ENCODE measurements at regions not wholly inside any gene's neighbourhood (a gene's known extent, or its start where the extent isn't known, plus 50 kb on each side); places are given as distances from the start of the nearest gene placed in this dataset.
"Not testable (repeated sequence)": the region's sequence is repeated elsewhere in the genome, so short reads cannot be mapped to it uniquely, and the experiment has no call there.

- H3K27ac Mint-ChIP-seq; POLR2A ChIA-PET; H3K4me3 Mint-ChIP-seq; H3K27me3 Mint-ChIP-seq; CTCF ChIA-PET; H3K4me1 Mint-ChIP-seq; DNase-seq; H3K36me3 Mint-ChIP-seq (ENCODE audit: low read depth): not testable (repeated sequence)
- H3K9me3 Mint-ChIP-seq, result peaks cover 11% of the 10 kb centered on the region
Measured at GRCh38 chr12:59316354-59316753, 279.5 kb upstream of the SLC16A7 start.

DNA sequence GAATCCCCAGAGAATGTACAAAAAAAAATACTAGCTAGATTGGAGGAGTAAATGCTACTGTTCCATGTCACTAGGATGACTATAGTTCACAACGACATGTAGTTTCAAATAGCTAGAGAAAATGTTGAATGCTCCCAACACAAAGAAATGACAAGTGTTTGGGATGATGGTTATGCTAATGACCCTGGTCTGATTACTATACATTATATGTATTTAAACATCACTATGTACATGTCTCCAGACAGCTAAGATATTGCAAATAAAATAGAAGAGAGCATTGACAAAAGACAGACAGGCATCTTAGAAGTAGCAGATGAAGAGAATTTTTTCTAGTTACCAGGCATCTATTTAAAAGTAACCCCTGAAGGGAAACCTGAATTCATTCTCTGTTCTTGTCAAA, 281.6 kb upstream of the SLC16A7 start:
- H3K27ac Mint-ChIP-seq, result no peak overlapping the region
- no peak for DNase-seq
- H3K4me3 Mint-ChIP-seq, result no peak overlapping the region
- no peaks in the 10 kb centered on the region for H3K36me3 Mint-ChIP-seq (ENCODE audit: low read depth)
- H3K4me1 Mint-ChIP-seq, result no peaks in the 10 kb centered on the region
- no peaks in the 10 kb centered on the region for H3K27me3 Mint-ChIP-seq
- peaks cover 13% of the 10 kb centered on the region for H3K9me3 Mint-ChIP-seq
- CTCF ChIA-PET, result no interaction called here
- POLR2A ChIA-PET, result no interaction called here

GRCh38 chr12:59304077-59304721, 291.6 kb upstream of the SLC16A7 start:
- CTCF ChIA-PET, result no interaction called here
- Mint-ChIP-seq H3K36me3 (ENCODE audit: low read depth) (no peaks in the 10 kb centered on the region), H3K27me3 (no peaks in the 10 kb centered on the region), H3K9me3 (no peaks in the 10 kb centered on the region), H3K4me1 (no peaks in the 10 kb centered on the region), H3K4me3 (no peak overlapping the region), H3K27ac (no peak overlapping the region)
- no peak for DNase-seq
- POLR2A ChIA-PET, result no interaction called here

GRCh38 chr12:59298296-59298695, 297.5 kb upstream of the SLC16A7 start:
- ChIA-PET CTCF (no interaction called here), POLR2A (no interaction called here)
- no peak for DNase-seq
- H3K9me3 Mint-ChIP-seq, result no peaks in the 10 kb centered on the region
- H3K4me1 Mint-ChIP-seq, result no peaks in the 10 kb centered on the region
- H3K36me3 Mint-ChIP-seq (ENCODE audit: low read depth), result no peaks in the 10 kb centered on the region
- no peak overlapping the region for H3K27ac Mint-ChIP-seq
- no peaks in the 10 kb centered on the region for H3K27me3 Mint-ChIP-seq
- no peak overlapping the region for H3K4me3 Mint-ChIP-seq

DNA sequence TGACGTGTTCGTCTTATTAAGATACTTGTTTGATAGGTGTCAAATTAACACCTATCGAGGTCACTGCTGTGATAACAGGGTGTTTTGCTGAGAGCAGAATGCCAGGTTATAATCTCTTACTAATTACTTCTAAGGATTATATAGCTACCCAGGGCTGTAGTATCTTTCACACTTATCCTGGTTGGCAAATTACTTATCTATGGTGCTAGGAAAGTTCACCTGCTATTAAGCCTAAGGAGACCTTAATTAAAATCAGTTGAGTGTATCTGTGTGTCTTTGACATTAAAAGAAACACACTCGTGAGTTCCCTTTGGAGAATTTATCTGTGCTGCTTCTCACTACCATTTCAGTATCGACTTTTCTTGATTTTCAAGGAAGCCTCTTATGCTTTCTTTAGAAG, 301.6 kb upstream of the SLC16A7 start:
- H3K9me3 Mint-ChIP-seq, result no peaks in the 10 kb centered on the region
- H3K4me3 Mint-ChIP-seq, result no peak overlapping the region
- ChIA-PET CTCF (no interaction called here), POLR2A (no interaction called here)
- H3K27ac Mint-ChIP-seq, result no peak overlapping the region
- no peaks in the 10 kb centered on the region for H3K4me1 Mint-ChIP-seq
- H3K36me3 Mint-ChIP-seq (ENCODE audit: low read depth), result no peaks in the 10 kb centered on the region
- H3K27me3 Mint-ChIP-seq, result no peaks in the 10 kb centered on the region
- DNase-seq, result no peak

GRCh38 chr12:59282999-59283398, 312.8 kb upstream of the SLC16A7 start:
- Mint-ChIP-seq H3K27me3 (no peaks in the 10 kb centered on the region), H3K9me3 (no peaks in the 10 kb centered on the region), H3K27ac (no peak overlapping the region), H3K4me1 (no peaks in the 10 kb centered on the region), H3K4me3 (no peak overlapping the region), H3K36me3 (ENCODE audit: low read depth) (no peaks in the 10 kb centered on the region)
- DNase-seq, result no peak
- CTCF ChIA-PET, result no interaction called here
- POLR2A ChIA-PET, result no interaction called here

- POLR2A ChIA-PET; H3K36me3 Mint-ChIP-seq (ENCODE audit: low read depth); H3K27ac Mint-ChIP-seq; DNase-seq; H3K4me3 Mint-ChIP-seq; H3K27me3 Mint-ChIP-seq; H3K4me1 Mint-ChIP-seq; CTCF ChIA-PET: not testable (repeated sequence)
- H3K9me3 Mint-ChIP-seq, result peaks cover 11% of the 10 kb centered on the region
Measured at GRCh38 chr12:59273561-59273960, 322.3 kb upstream of the SLC16A7 start.

DNA sequence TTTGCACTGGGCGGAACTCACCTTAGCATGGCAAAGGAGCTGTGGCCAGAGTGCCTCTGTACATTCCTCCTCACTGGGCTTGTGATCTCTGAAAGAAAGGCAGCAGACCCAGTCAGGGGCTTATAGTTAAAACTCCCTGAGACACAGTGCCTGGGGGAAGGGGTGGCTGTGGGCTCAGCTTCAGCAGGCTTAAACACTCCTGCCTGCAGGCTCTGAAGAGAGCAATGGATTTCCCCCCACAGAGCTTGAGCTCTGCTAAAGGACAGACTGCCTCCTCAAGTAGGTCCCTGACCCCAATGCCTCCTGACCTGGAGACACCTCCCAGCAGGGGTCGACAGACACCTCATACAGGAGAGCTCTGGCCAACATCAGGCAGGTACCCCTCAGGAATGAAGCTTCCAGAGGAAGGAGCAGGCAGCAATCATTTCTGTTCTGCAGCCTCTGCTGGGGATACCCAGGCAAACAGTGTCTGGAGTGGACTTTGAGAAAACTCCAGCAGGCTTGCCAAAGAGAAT, 327.5 kb upstream of the SLC16A7 start:
- Mint-ChIP-seq H3K4me3 (no peak overlapping the region), H3K9me3 (peaks cover 9% of the 10 kb centered on the region), H3K27me3 (no peaks in the 10 kb centered on the region), H3K36me3 (ENCODE audit: low read depth) (no peaks in the 10 kb centered on the region), H3K27ac (no peak overlapping the region), H3K4me1 (no peaks in the 10 kb centered on the region)
- CTCF ChIA-PET, result no interaction called here
- no peak for DNase-seq
- POLR2A ChIA-PET, result no interaction called here

DNA sequence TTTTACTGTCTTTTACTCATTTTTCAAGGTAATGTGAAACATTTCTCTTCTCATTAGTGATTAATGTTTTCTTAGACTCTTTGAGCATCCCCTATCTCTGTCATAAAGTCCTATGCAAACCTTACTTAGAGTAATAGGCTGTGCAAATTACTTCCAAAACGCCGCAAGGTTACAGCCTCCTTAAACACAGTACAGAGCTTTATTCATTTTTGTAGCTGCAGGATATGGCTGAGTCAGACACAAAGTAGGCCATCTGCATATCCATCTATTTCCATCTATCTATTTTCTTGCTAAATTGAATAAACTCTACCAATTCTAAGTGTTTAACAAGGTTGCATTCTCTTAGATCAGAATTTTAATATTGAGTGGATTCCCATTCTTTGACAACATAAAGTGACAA, 335.6 kb upstream of the SLC16A7 start:
- Mint-ChIP-seq H3K27ac (no peak overlapping the region), H3K4me1 (no peaks in the 10 kb centered on the region), H3K4me3 (no peak overlapping the region), H3K27me3 (no peaks in the 10 kb centered on the region), H3K9me3 (peaks cover 2% of the 10 kb centered on the region), H3K36me3 (ENCODE audit: low read depth) (no peaks in the 10 kb centered on the region)
- DNase-seq, result no peak
- ChIA-PET POLR2A (no interaction called here), CTCF (no interaction called here)

GRCh38 chr12:59252731-59253130, 332.4 kb upstream of the LRIG3 start:
- peaks cover 15% of the 10 kb centered on the region for H3K9me3 Mint-ChIP-seq
- no peak for DNase-seq
- ChIA-PET POLR2A (no interaction called here), CTCF (no interaction called here)
- no peak overlapping the region for H3K27ac Mint-ChIP-seq
- H3K4me1 Mint-ChIP-seq, result no peaks in the 10 kb centered on the region
- no peaks in the 10 kb centered on the region for H3K36me3 Mint-ChIP-seq (ENCODE audit: low read depth)
- H3K4me3 Mint-ChIP-seq, result no peak overlapping the region
- H3K27me3 Mint-ChIP-seq, result no peaks in the 10 kb centered on the region

DNA sequence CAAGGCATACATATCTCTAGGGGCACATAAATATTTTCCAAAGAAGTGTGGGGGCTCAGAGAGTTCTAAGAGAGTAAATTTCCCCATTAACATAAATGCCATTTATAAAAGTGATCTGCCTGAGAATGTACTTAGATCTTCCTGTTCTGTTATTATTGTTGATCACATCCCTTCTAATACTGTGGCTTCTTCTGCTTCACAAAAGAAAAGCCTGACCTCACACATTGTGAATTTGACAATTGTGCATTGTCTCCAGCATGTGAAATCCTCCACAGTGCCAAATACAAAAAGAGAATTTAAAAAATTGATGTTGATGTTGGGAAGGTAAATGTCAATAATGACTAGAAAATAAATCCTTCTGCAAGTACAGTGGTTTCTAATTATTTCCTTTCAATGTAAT, 330.5 kb upstream of the LRIG3 start:
- no peak for DNase-seq
- H3K27me3 Mint-ChIP-seq, result no peaks in the 10 kb centered on the region
- H3K9me3 Mint-ChIP-seq, result peaks cover 15% of the 10 kb centered on the region
- ChIA-PET CTCF (no interaction called here), POLR2A (no interaction called here)
- no peak overlapping the region for H3K27ac Mint-ChIP-seq
- H3K4me3 Mint-ChIP-seq, result no peak overlapping the region
- no peaks in the 10 kb centered on the region for H3K4me1 Mint-ChIP-seq
- H3K36me3 Mint-ChIP-seq (ENCODE audit: low read depth), result no peaks in the 10 kb centered on the region

GRCh38 chr12:59240048-59240447, 319.7 kb upstream of the LRIG3 start:
- Mint-ChIP-seq H3K27ac (no peak overlapping the region), H3K27me3 (no peaks in the 10 kb centered on the region)

DNA sequence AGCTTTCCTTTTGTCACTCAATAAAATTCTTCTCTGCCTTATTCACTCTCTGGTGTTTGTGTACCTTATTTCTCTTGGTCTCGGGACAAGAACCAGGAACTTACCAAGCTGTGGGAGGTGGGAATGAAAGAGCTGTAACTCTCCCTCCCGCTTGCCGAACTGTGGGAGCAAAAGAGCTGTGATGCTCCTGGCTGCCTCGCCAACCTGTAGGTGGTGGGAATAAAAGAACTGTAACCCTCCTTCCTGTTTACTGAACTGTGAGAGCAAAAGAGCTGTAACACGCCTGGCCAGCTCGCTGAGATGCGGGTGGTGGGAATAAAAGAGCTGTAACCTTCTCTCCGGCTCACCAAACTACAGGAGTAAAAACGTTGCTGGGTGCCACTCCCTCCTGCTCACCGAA, 314.1 kb upstream of the LRIG3 start:
- Mint-ChIP-seq H3K9me3 (no peaks in the 10 kb centered on the region), H3K27me3 (no peaks in the 10 kb centered on the region), H3K4me3 (no peak overlapping the region), H3K4me1 (no peaks in the 10 kb centered on the region), H3K36me3 (ENCODE audit: low read depth) (no peaks in the 10 kb centered on the region), H3K27ac (no peak overlapping the region)
- DNase-seq, result no peak
- ChIA-PET CTCF (no interaction called here), POLR2A (no interaction called here)

More at GRCh38 chr12:59240048-59240447, 319.7 kb upstream of the LRIG3 start:
- Mint-ChIP-seq H3K4me1 (no peaks in the 10 kb centered on the region), H3K4me3 (no peak overlapping the region), H3K36me3 (ENCODE audit: low read depth) (no peaks in the 10 kb centered on the region), H3K9me3 (peaks cover 4% of the 10 kb centered on the region)
- DNase-seq, result no peak
- ChIA-PET CTCF (no interaction called here), POLR2A (no interaction called here)

GRCh38 chr12:59230334-59230733, 310.0 kb upstream of the LRIG3 start:
- DNase-seq, result no peak
- Mint-ChIP-seq H3K4me1 (no peaks in the 10 kb centered on the region), H3K27ac (no peak overlapping the region), H3K9me3 (peaks cover 2% of the 10 kb centered on the region), H3K36me3 (ENCODE audit: low read depth) (no peaks in the 10 kb centered on the region), H3K27me3 (no peaks in the 10 kb centered on the region), H3K4me3 (no peak overlapping the region)
- POLR2A ChIA-PET, result no interaction called here
- CTCF ChIA-PET, result no interaction called here

DNA sequence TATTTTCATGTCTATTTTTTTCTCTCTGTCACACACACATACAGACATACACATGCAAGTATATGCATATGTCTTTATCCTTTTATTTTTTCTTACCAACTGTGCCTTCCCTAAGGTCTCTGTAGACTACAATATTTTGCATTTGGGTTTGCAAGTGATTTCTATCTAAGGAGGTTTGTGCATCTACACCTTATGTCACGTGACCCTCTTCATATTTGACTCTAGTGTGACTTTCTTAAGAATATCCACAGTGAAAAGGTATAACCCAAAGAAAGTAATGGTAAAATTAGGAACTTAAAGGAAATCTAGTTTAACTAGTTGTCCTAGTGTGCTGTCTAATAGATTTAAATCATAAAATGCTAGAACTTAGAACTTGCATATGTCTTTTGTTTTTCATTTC, 298.8 kb upstream of the LRIG3 start:
- no peaks in the 10 kb centered on the region for H3K4me1 Mint-ChIP-seq
- no peak overlapping the region for H3K4me3 Mint-ChIP-seq
- H3K36me3 Mint-ChIP-seq (ENCODE audit: low read depth), result no peaks in the 10 kb centered on the region
- H3K27ac Mint-ChIP-seq, result no peak overlapping the region
- no peaks in the 10 kb centered on the region for H3K27me3 Mint-ChIP-seq
- ChIA-PET POLR2A (no interaction called here), CTCF (no interaction called here)
- no peak for DNase-seq
- no peaks in the 10 kb centered on the region for H3K9me3 Mint-ChIP-seq
